ENCODE measurements at regions not wholly inside any gene's neighbourhood (a gene's known extent, or its start where the extent isn't known, plus 50 kb on each side); places are given as distances from the start of the nearest gene placed in this dataset.
A peak's percentile ranks its signal among the peaks of the same experiment; 100 is the strongest.
"Not testable (repeated sequence)": the region's sequence is repeated elsewhere in the genome, so short reads cannot be mapped to it uniquely, and the experiment has no call there.

DNA sequence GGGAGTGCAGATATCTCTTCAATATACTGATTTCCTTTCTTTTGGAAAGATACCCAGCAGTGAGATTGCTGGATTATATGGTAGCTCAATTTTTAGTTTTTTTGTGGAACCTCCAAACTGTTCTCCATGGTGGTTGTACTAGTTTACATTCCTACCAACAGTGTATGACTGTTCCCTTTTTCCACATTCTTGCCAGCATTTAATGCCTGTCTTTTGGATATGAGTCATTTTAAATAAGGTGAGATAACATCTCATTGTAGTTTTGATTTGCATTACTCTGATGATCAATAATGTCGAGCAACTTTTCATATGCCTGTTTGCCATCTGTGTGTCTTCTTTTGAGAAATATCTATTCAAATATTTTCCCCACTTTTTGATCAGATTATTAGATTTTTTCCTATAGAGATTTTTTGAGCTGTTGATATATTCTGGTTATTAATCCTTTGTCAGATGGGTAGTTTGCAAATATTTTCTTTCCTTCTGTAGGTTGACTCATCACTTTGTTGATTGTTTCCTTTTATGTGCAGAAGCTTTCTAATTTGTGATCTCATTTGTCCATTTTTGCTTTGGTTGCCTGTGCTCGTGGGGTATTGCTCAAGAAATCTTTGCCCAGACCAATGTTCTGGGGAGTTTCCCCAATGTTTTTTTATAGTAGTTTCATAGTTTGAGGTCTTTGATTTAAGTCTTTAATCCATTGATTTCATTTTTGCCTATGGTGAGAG is 552.7 kb downstream of the ZNF674 start:
- no peak for TF ChIP-seq NPAS2 (CRISPR knock-in tag; IDR thresholded peaks at IDR 0.05; ENCODE audit: borderline replicate concordance)
- no peak for TF ChIP-seq HOXA7 (CRISPR knock-in tag; IDR thresholded peaks at IDR 0.05)
- TF ChIP-seq RARB (CRISPR knock-in tag; IDR thresholded peaks at IDR 0.05) = no peak
- TF ChIP-seq KDM5A (IDR thresholded peaks at IDR 0.05) = no peak
- TF ChIP-seq POLR2A (IDR thresholded peaks at IDR 0.05; ENCODE audit: low read length) = no peak
- no peak for TF ChIP-seq EHMT2 (IDR thresholded peaks at IDR 0.05; ENCODE audit: low read depth)
- TF ChIP-seq CHD4 (IDR thresholded peaks at IDR 0.05; ENCODE audit: borderline replicate concordance) = no peak
- no peak for TF ChIP-seq MAZ (IDR thresholded peaks at IDR 0.05; ENCODE audit: borderline replicate concordance, low read depth, low read length)
- no peak for TF ChIP-seq HOXB5 (CRISPR knock-in tag; IDR thresholded peaks at IDR 0.05)
- H3K4me3 ChIP-seq = no peak overlapping the region
- CTCF ChIA-PET = no interaction called here
- no peak overlapping the region for H3K4me2 ChIP-seq
- peak; percentile 46 for FAIRE-seq
- no peak for ATAC-seq
- no peaks in the 10 kb centered on the region for H3K9me3 ChIP-seq
- no peak overlapping the region for H3K27ac ChIP-seq
- POLR2A ChIA-PET = no interaction called here
- 15% methylated on average over 2 of the region's 2 CpGs for WGBS (ENCODE audit: missing lambda C conversion rate)
- no peak for DNase-seq (ENCODE audit: low read depth in 1 of 2, low spot score in 1 of 2)
- no peaks in the 10 kb centered on the region for H3K4me1 ChIP-seq

GRCh38 chrX:45986971-45987370 is 558.2 kb downstream of the ZNF674 start:
- FAIRE-seq (no peak), ATAC-seq (no peak), DNase-seq (ENCODE audit: low read depth in 1 of 2, low spot score in 1 of 2) (peak; percentile 1 to 18)
- ChIA-PET CTCF (no interaction called here), POLR2A (no interaction called here)
- no peak overlapping the region for H3K27ac ChIP-seq
- H3K9me3 ChIP-seq = no peaks in the 10 kb centered on the region
- no peak for TF ChIP-seq HDAC2 (IDR thresholded peaks at IDR 0.05)
- TF ChIP-seq ZFP36 (IDR thresholded peaks at IDR 0.05; ENCODE audit: borderline replicate concordance, partially characterized antibody) = no peak
- TF ChIP-seq TP53 (CRISPR knock-in tag; IDR thresholded peaks at IDR 0.05) = no peak
- TF ChIP-seq, protein P1, sequence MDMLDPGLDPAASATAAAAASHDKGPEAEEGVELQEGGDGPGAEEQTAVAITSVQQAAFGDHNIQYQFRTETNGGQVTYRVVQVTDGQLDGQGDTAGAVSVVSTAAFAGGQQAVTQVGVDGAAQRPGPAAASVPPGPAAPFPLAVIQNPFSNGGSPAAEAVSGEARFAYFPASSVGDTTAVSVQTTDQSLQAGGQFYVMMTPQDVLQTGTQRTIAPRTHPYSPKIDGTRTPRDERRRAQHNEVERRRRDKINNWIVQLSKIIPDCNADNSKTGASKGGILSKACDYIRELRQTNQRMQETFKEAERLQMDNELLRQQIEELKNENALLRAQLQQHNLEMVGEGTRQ (IDR thresholded peaks at IDR 0.05) = no peak
- no peak for TF ChIP-seq PHF8 (IDR thresholded peaks at IDR 0.05; ENCODE audit: borderline replicate concordance, low read depth)
- TF ChIP-seq CBX2 (IDR thresholded peaks at IDR 0.05; ENCODE audit: borderline replicate concordance, low read depth) = no peak
- no peak for TF ChIP-seq RAD21 (conservative IDR thresholded peaks at IDR 0.05 in 1 of 2, IDR thresholded peaks at IDR 0.05 in 1 of 2)
- TF ChIP-seq BHLHE40 (IDR thresholded peaks at IDR 0.05; ENCODE audit: low read depth, low read length) = no peak
- no peak for TF ChIP-seq PBX3 (IDR thresholded peaks at IDR 0.05)
- no peak overlapping the region for H3K4me2 ChIP-seq
- H3K4me1 ChIP-seq = peaks cover 10% of the 10 kb centered on the region; the same call in 1 of the 3 replicates
- no peak overlapping the region for H3K4me3 ChIP-seq
- WGBS (ENCODE audit: missing lambda C conversion rate) = 54% methylated on average over 2 of the region's 2 CpGs

DNA sequence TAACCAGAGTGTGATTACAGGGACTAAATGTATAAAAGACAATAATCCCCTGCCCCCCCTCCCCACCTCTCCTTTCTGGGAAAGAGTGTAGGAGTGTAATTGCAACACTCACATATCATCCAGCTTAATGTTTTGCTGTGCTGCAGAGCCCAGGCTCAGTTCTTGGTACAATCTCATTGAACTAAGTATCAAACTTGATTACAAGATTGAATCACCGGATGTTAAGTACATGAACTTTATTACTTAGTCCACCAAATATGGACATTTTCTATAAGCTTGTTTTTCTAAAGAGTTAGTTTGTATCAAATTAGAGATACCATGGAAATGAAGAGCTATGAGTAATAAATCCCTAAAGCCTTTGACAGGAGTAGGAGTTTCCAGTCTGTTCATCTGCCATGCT is 559.1 kb downstream of the ZNF674 start:
- Histone ChIP-seq H3K27ac (no peak overlapping the region), H3K4me2 (no peak overlapping the region), H3K4me3 (no peak overlapping the region), H3K4me1 (peaks cover 10% of the 10 kb centered on the region; the same call in 1 of the 3 replicates), H3K9me3 (no peaks in the 10 kb centered on the region)
- no peak for TF ChIP-seq HOXB5 (CRISPR knock-in tag; IDR thresholded peaks at IDR 0.05)
- no peak for TF ChIP-seq JUNB (IDR thresholded peaks at IDR 0.05)
- no peak for TF ChIP-seq CBX2 (IDR thresholded peaks at IDR 0.05; ENCODE audit: borderline replicate concordance, low read depth)
- TF ChIP-seq ZFP36 (IDR thresholded peaks at IDR 0.05; ENCODE audit: borderline replicate concordance, partially characterized antibody) = no peak
- no peak for ATAC-seq
- DNase-seq (ENCODE audit: low read depth in 1 of 2, low spot score in 1 of 2) = no peak
- ChIA-PET CTCF (no interaction called here), POLR2A (no interaction called here)
- WGBS (ENCODE audit: missing lambda C conversion rate) = 95% methylated on average over 1 of the region's 1 CpG
- FAIRE-seq = no peak

- CTCF ChIA-PET, FAIRE-seq: not testable (repeated sequence)
These were observed 562.1 kb downstream of the ZNF674 start for GRCh38 chrX:45982958-45983727.

More at GRCh38 chrX:45982958-45983727, 562.1 kb downstream of the ZNF674 start:
- H3K4me1 ChIP-seq; ATAC-seq; H3K27ac ChIP-seq; H3K4me2 ChIP-seq; H3K9me3 ChIP-seq; POLR2A ChIA-PET; DNase-seq (ENCODE audit: low read depth in 1 of 2, low spot score in 1 of 2); H3K4me3 ChIP-seq: not testable (repeated sequence)
- WGBS (ENCODE audit: missing lambda C conversion rate) = 68% methylated on average over 9 of the region's 14 CpGs
